ENCODE measurements at regions not wholly inside any gene's neighbourhood (a gene's known extent, or its start where the extent isn't known, plus 50 kb on each side); places are given as distances from the start of the nearest gene placed in this dataset.

DNA sequence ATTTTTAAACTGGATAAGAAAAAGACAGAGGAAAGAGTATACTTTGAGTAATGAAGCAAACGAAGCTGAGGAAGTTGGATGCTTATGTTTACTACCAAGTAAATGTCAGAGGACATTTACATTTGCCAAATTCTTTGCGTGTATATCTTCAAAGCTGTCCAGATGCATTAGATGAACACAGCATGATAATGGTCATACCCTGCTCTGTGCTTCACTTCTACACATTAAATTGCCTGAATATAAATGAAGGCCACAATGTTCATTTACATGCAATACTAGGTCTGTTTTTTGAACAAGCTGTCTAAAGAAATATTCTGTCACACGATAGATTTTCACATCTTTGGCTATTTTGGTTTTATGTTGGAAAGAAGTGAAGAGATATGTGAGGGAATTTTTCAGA is 405.8 kb upstream of the ADAMTS9 start:
- Histone ChIP-seq H3K4me1 (ENCODE audit: insufficient read depth, low read length) (no peaks in the 10 kb centered on the region), H3K36me3 (ENCODE audit: insufficient read depth, low read length) (no peaks in the 10 kb centered on the region), H3K27ac (ENCODE audit: low read depth, low read length) (no peak overlapping the region), H3K9me3 (ENCODE audit: low read length) (no peaks in the 10 kb centered on the region), H3K4me3 (ENCODE audit: low read length) (no peak overlapping the region), H3K27me3 (ENCODE audit: insufficient read depth, low read length, poor library complexity, severe bottlenecking) (no peaks in the 10 kb centered on the region)
- H3K9me3 Mint-ChIP-seq = peaks cover 0 to 12% (median 10%) of the 10 kb centered on the region in 5 donors
- ChIA-PET CTCF (no interaction called here), POLR2A (no interaction called here)
- H3K36me3 Mint-ChIP-seq = no peaks in the 10 kb centered on the region
- no peak overlapping the region for H3K4me3 Mint-ChIP-seq
- no peak for DNase-seq
- no peaks in the 10 kb centered on the region for H3K27me3 Mint-ChIP-seq
- peak overlapping the region in 1 of 8 donors; percentile 39 for H3K27ac Mint-ChIP-seq
- H3K4me1 Mint-ChIP-seq = no peaks in the 10 kb centered on the region

DNA sequence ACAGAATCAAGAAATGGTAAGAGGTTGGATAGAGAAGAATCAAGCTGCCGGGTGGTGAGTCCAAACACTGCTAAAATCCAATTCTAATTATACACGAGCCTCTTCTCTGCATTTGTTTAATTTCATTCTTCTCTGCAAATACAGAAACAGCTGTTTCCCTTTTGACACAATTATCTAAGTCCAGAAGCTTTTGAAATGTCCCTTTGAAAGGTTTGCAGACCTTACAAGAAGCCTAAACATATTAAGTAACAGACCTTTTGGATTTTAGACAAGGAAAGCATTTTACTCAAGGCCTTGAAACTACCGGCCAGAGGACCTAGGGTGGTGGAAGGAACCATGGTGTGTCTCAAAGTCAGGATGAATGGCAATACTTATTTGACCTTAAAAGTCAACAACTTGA is 403.8 kb upstream of the ADAMTS9 start:
- no peaks in the 10 kb centered on the region for H3K4me1 ChIP-seq (ENCODE audit: insufficient read depth, low read length)
- no peaks in the 10 kb centered on the region for H3K9me3 ChIP-seq (ENCODE audit: low read length)
- peaks cover 0 to 20% (median 13%) of the 10 kb centered on the region in 5 donors for H3K9me3 Mint-ChIP-seq
- no peaks in the 10 kb centered on the region for H3K27me3 ChIP-seq (ENCODE audit: insufficient read depth, low read length, poor library complexity, severe bottlenecking)
- H3K27ac Mint-ChIP-seq = no peak overlapping the region
- H3K4me1 Mint-ChIP-seq = no peaks in the 10 kb centered on the region
- H3K4me3 ChIP-seq (ENCODE audit: low read length) = no peak overlapping the region
- ChIA-PET CTCF (no interaction called here), POLR2A (no interaction called here)
- no peak for DNase-seq
- H3K4me3 Mint-ChIP-seq = no peak overlapping the region
- no peaks in the 10 kb centered on the region for H3K27me3 Mint-ChIP-seq
- H3K36me3 ChIP-seq (ENCODE audit: insufficient read depth, low read length) = no peaks in the 10 kb centered on the region
- no peaks in the 10 kb centered on the region for H3K36me3 Mint-ChIP-seq
- no peak overlapping the region for H3K27ac ChIP-seq (ENCODE audit: low read depth, low read length)

DNA sequence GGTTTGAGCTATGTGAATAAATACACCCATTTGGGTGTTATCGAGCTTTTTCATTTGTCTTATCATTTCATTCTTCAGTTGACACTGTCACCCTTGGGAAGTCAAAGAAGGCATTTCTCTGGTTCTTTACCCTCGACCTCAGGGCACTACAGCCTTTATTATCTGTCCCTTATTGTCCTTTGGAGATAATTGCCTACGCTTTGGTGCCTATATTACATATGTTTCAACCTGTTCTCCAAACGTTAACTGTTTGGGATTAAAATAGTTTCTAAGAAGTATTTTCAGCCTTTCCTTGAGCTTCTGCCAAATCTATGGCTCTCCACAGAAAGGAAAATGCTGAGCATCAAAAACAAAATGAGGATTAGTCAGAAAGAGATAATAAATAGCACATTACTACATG is 395.4 kb upstream of the ADAMTS9 start:
- Histone ChIP-seq H3K27ac (ENCODE audit: low read depth, low read length) (no peak overlapping the region), H3K27me3 (ENCODE audit: insufficient read depth, low read length, poor library complexity, severe bottlenecking) (no peaks in the 10 kb centered on the region), H3K4me1 (ENCODE audit: insufficient read depth, low read length) (no peaks in the 10 kb centered on the region), H3K36me3 (ENCODE audit: insufficient read depth, low read length) (no peaks in the 10 kb centered on the region), H3K4me3 (ENCODE audit: low read length) (no peak overlapping the region), H3K9me3 (ENCODE audit: low read length) (no peaks in the 10 kb centered on the region)
- no peak overlapping the region for H3K4me3 Mint-ChIP-seq
- no peaks in the 10 kb centered on the region for H3K27me3 Mint-ChIP-seq
- no peak for DNase-seq
- H3K9me3 Mint-ChIP-seq = peaks cover 3 to 20% (median 10%) of the 10 kb centered on the region in 5 donors
- H3K27ac Mint-ChIP-seq = no peak overlapping the region
- no peaks in the 10 kb centered on the region for H3K4me1 Mint-ChIP-seq
- no peaks in the 10 kb centered on the region for H3K36me3 Mint-ChIP-seq
- POLR2A ChIA-PET = interaction anchor here (0.6 kb wide), 1 partner anchor 10 kb away, joined by 3 read pairs; no protein-coding TSS in a partner anchor
- CTCF ChIA-PET = no interaction called here

DNA sequence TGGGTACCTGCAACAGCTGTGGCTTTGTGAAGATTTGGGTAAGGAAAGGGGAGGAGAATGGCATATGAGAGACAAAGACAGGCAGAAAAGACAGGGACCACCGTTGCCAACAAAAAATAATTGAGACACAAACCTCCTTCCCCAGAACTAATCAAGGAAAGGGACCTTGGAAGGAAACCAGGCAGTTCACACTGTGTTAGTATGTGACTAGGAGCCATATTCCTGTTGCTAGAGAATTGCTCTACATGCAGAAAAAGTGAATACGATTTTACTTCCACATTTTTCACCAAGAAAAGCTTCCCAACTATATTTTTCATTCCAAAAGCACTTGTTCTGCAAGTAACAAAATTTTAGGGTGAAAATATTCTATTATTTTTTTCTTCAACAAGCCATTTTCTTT is 393.7 kb upstream of the ADAMTS9 start:
- H3K27me3 Mint-ChIP-seq = no peaks in the 10 kb centered on the region
- H3K36me3 ChIP-seq (ENCODE audit: insufficient read depth, low read length) = no peaks in the 10 kb centered on the region
- ChIA-PET POLR2A (no interaction called here), CTCF (no interaction called here)
- no peaks in the 10 kb centered on the region for H3K36me3 Mint-ChIP-seq
- H3K4me1 ChIP-seq (ENCODE audit: insufficient read depth, low read length) = no peaks in the 10 kb centered on the region
- no peaks in the 10 kb centered on the region for H3K9me3 ChIP-seq (ENCODE audit: low read length)
- H3K27ac ChIP-seq (ENCODE audit: low read depth, low read length) = no peak overlapping the region
- H3K4me1 Mint-ChIP-seq = no peaks in the 10 kb centered on the region
- no peak overlapping the region for H3K4me3 ChIP-seq (ENCODE audit: low read length)
- no peak overlapping the region for H3K4me3 Mint-ChIP-seq
- H3K9me3 Mint-ChIP-seq = peaks cover 2 to 15% (median 9%) of the 10 kb centered on the region in 5 donors
- H3K27ac Mint-ChIP-seq = no peak overlapping the region
- no peak for DNase-seq
- H3K27me3 ChIP-seq (ENCODE audit: insufficient read depth, low read length, poor library complexity, severe bottlenecking) = no peaks in the 10 kb centered on the region

DNA sequence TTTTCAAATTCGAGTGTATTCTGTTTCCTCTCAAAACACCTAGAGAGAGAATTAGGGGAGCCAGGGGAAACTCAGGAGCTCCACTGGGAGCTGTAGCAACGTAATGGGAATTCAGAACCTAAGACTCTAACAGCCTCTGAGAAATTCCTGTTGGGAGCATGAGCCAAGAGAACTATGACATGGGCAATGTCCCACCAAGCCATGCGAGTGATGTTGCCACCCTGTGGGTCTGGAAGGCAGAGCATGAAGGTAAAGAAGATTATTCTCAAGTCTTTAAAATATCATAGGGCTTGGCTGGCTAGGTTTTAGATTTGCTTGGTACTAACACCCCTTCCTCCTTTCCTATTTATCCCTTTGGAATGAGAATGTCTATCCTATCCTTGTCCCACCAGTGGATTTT is 392.6 kb upstream of the ADAMTS9 start:
- DNase-seq = no peak
- Mint-ChIP-seq H3K27ac (no peak overlapping the region), H3K4me3 (no peak overlapping the region), H3K9me3 (peaks cover 2 to 21% (median 14%) of the 10 kb centered on the region in 5 donors), H3K36me3 (no peaks in the 10 kb centered on the region), H3K27me3 (no peaks in the 10 kb centered on the region), H3K4me1 (no peaks in the 10 kb centered on the region)
- Histone ChIP-seq H3K4me3 (ENCODE audit: low read length) (no peak overlapping the region), H3K9me3 (ENCODE audit: low read length) (no peaks in the 10 kb centered on the region), H3K4me1 (ENCODE audit: insufficient read depth, low read length) (no peaks in the 10 kb centered on the region), H3K27me3 (ENCODE audit: insufficient read depth, low read length, poor library complexity, severe bottlenecking) (no peaks in the 10 kb centered on the region), H3K36me3 (ENCODE audit: insufficient read depth, low read length) (no peaks in the 10 kb centered on the region), H3K27ac (ENCODE audit: low read depth, low read length) (no peak overlapping the region)
- ChIA-PET POLR2A (no interaction called here), CTCF (no interaction called here)

DNA sequence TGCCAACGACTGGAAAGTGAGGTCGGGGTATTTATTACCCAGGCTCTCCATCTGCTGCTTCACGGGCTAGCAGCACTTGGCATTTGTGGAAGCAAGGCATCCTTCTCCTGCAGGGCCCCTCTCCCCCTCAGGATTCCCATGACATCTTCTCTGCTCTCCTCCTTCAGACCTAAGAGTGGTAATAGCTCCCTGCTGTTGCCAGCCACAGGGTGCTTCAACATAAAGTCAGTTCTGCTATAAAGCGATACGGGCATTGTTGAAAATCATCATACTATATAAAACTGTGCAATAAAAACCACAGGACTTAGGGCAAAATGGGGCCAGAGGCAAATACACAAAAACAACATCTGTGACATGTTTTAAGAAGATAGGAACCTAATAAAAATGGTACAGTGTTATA is 391.8 kb upstream of the ADAMTS9 start:
- H3K4me1 ChIP-seq (ENCODE audit: insufficient read depth, low read length) = no peaks in the 10 kb centered on the region
- Mint-ChIP-seq H3K4me1 (no peaks in the 10 kb centered on the region), H3K27ac (no peak overlapping the region), H3K4me3 (no peak overlapping the region), H3K27me3 (no peaks in the 10 kb centered on the region), H3K36me3 (no peaks in the 10 kb centered on the region), H3K9me3 (peaks cover 2 to 21% (median 12%) of the 10 kb centered on the region in 5 donors)
- no peak overlapping the region for H3K27ac ChIP-seq (ENCODE audit: low read depth, low read length)
- H3K4me3 ChIP-seq (ENCODE audit: low read length) = no peak overlapping the region
- no peaks in the 10 kb centered on the region for H3K36me3 ChIP-seq (ENCODE audit: insufficient read depth, low read length)
- ChIA-PET CTCF (no interaction called here), POLR2A (no interaction called here)
- H3K9me3 ChIP-seq (ENCODE audit: low read length) = no peaks in the 10 kb centered on the region
- no peaks in the 10 kb centered on the region for H3K27me3 ChIP-seq (ENCODE audit: insufficient read depth, low read length, poor library complexity, severe bottlenecking)
- no peak for DNase-seq

DNA sequence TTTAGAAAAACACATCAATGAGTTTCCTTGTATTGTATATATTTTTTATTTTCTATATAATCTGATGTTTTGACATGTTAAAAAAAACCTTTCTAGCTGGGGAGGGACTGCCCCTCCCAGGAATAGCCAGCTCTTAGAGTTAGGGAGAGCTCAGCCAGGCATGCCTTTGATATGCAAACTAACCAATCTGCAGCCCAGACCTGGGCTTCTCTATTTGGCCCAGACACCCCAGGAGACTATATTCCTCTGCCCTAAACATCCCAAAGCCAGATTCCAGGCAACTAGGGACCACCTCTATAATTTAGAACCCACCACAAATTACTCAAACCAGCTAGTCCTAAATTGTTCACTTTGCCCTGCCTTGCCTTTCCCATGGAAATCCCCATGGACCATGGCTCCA is 390.9 kb upstream of the ADAMTS9 start:
- H3K36me3 ChIP-seq (ENCODE audit: insufficient read depth, low read length) = no peaks in the 10 kb centered on the region
- Mint-ChIP-seq H3K9me3 (peaks cover 2 to 17% (median 12%) of the 10 kb centered on the region in 5 donors), H3K27ac (no peak overlapping the region), H3K36me3 (no peaks in the 10 kb centered on the region), H3K4me1 (no peaks in the 10 kb centered on the region), H3K27me3 (no peaks in the 10 kb centered on the region), H3K4me3 (no peak overlapping the region)
- H3K4me1 ChIP-seq (ENCODE audit: insufficient read depth, low read length) = no peaks in the 10 kb centered on the region
- ChIA-PET CTCF (no interaction called here), POLR2A (no interaction called here)
- H3K4me3 ChIP-seq (ENCODE audit: low read length) = no peak overlapping the region
- no peaks in the 10 kb centered on the region for H3K9me3 ChIP-seq (ENCODE audit: low read length)
- no peaks in the 10 kb centered on the region for H3K27me3 ChIP-seq (ENCODE audit: insufficient read depth, low read length, poor library complexity, severe bottlenecking)
- no peak for DNase-seq
- no peak overlapping the region for H3K27ac ChIP-seq (ENCODE audit: low read depth, low read length)

DNA sequence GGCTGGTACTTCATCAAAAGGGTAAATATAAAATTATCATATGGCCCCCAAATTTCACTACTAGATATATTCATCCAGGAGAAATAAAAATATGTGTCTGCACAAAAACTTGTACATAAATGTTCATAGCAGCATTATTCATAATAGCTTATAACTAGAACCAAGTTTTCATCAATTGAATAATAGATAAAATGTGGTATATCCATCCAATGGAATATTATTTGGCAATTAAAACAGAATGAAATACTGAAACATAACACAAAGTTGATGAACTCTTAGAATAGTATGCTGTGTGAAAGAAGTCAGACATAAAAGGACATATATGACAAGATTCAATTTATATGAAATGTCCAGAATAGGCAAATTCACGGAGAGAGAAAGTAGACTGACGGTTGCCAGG is 389.3 kb upstream of the ADAMTS9 start:
- Mint-ChIP-seq H3K27ac (no peak overlapping the region), H3K4me1 (no peaks in the 10 kb centered on the region), H3K9me3 (peaks cover 2 to 15% (median 10%) of the 10 kb centered on the region in 5 donors), H3K4me3 (no peak overlapping the region), H3K27me3 (no peaks in the 10 kb centered on the region), H3K36me3 (no peaks in the 10 kb centered on the region)
- H3K4me3 ChIP-seq (ENCODE audit: low read length) = no peak overlapping the region
- no peaks in the 10 kb centered on the region for H3K27me3 ChIP-seq (ENCODE audit: insufficient read depth, low read length, poor library complexity, severe bottlenecking)
- no peaks in the 10 kb centered on the region for H3K36me3 ChIP-seq (ENCODE audit: insufficient read depth, low read length)
- no peaks in the 10 kb centered on the region for H3K9me3 ChIP-seq (ENCODE audit: low read length)
- H3K27ac ChIP-seq (ENCODE audit: low read depth, low read length) = no peak overlapping the region
- POLR2A ChIA-PET = no interaction called here
- DNase-seq = no peak
- H3K4me1 ChIP-seq (ENCODE audit: insufficient read depth, low read length) = no peaks in the 10 kb centered on the region
- CTCF ChIA-PET = no interaction called here

DNA sequence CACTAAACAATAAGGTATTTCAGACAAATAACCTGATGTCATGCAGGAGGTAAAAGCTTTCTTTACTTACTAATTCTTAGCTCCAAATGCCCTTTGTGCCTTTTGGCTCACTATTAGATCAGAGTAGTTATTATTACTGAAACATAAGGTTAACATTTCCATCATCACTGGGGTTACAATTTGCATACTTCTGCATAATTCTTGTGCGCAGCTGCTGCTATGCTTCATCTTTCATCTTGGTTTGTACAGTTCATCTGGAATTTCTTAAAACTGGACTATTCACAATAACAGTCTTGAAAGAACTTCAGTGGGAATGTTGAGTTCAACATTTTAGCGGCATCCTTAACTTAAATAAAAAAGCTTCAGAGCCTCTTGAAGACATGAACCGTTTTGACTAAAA is 383.2 kb upstream of the ADAMTS9 start:
- Mint-ChIP-seq H3K27me3 (no peaks in the 10 kb centered on the region), H3K27ac (no peak overlapping the region), H3K4me1 (no peaks in the 10 kb centered on the region), H3K4me3 (no peak overlapping the region), H3K36me3 (no peaks in the 10 kb centered on the region), H3K9me3 (peaks cover under 1 to 17% (median 5%) of the 10 kb centered on the region in 5 donors)
- no peak for DNase-seq
- Histone ChIP-seq H3K27ac (ENCODE audit: low read depth, low read length) (no peak overlapping the region), H3K27me3 (ENCODE audit: insufficient read depth, low read length, poor library complexity, severe bottlenecking) (no peaks in the 10 kb centered on the region), H3K4me3 (ENCODE audit: low read length) (no peak overlapping the region), H3K36me3 (ENCODE audit: insufficient read depth, low read length) (no peaks in the 10 kb centered on the region), H3K4me1 (ENCODE audit: insufficient read depth, low read length) (no peaks in the 10 kb centered on the region), H3K9me3 (ENCODE audit: low read length) (no peaks in the 10 kb centered on the region)
- ChIA-PET CTCF (no interaction called here), POLR2A (no interaction called here)
